HG03097 (cell line): ENCODE measurements at regions not wholly inside any gene's neighbourhood (a gene's known extent, or its start where the extent isn't known, plus 50 kb on each side); places are given as distances from the start of the nearest gene placed in this dataset.
"Not testable (repeated sequence)": the region's sequence is repeated elsewhere in the genome, so short reads cannot be mapped to it uniquely, and the experiment has no call there.

Experiments
- ATAC-seq: cut with Tn5 transposase; IDR thresholded peaks from one replicate; pipeline ENCODE4 v1.9.1; 2021; ENCODE audit not compliant: unreplicated experiment, low FRiP score

- ATAC-seq: no peak
Observed at GRCh38 chr4:27807207-27807606, 946.6 kb downstream of the STIM2 start.

- ATAC-seq: no peak
Observed at GRCh38 chr4:27811948-27812347, 951.3 kb downstream of the STIM2 start.

DNA sequence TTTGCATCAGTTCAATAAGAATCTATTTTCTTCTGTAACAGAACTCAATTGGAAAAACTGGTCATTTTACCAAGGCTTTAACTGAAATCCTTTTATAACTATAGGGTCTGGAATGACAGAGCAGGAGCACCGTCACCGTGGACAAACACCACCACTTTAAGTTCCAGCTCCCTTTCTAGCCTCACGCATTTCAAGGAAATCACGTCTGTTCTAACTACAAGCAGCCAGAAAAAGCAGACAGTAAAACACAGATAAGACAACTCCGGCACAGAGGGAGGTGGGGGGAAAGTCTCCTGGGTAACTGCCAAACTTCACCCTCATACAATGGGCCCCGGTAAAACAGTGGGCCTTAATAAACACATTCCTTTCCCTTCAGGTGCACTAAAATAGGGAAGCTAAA, 952.6 kb downstream of the STIM2 start:
- not testable (repeated sequence) for ATAC-seq

DNA sequence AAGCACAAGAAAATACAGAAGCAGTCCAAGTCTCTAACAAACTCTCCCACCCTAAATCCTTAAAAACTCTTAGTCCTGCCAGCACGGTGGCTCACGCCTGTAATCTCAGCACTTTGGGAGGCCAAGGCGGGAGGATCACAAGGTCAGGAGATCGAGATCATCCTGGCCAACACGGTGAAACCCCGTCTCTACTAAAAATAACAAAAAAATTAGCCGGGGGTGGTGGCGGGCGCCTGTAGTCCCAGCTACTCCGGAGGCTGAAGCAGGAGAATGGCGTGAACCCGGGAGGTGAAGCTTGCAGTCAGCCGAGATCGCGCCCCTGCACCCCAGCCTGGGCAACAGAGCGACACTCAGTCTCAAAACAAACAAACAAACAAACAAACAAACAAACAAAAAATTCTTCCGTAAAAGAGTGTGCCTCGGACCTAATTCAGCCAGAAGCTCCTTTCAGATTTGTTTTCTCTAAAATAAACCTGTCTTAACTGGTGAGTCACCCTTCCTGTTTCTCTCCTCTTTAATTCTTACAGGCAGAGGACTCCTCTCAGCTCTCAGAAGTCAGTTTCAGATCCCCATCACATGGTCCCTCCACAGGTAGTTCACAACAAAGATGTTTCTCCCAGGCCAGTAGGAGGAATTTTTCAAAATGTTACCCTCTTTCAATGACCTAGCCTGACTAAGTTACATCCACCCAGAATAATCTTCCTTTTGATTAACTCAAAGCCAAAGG, 953.2 kb downstream of the STIM2 start:
- not testable (repeated sequence) for ATAC-seq

DNA sequence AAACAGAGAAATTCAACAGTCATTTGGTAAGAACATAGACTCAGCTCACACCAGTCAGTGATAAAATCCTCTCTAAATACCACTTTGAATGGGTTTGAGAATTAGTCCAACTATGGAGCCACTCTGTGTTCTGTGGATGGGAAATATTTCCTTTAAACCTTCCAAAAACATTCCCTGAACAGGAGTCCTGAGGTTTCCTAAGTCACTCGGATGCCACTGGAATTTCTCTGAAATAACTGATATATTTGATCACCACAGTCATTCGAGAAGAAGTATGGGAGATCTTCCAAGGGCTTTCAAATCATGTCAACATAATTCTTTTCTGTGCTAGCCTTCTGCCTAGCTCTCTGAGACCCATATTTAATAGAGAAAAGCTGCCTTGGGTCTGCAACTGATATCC, 958.6 kb downstream of the STIM2 start:
- no peak for ATAC-seq

DNA sequence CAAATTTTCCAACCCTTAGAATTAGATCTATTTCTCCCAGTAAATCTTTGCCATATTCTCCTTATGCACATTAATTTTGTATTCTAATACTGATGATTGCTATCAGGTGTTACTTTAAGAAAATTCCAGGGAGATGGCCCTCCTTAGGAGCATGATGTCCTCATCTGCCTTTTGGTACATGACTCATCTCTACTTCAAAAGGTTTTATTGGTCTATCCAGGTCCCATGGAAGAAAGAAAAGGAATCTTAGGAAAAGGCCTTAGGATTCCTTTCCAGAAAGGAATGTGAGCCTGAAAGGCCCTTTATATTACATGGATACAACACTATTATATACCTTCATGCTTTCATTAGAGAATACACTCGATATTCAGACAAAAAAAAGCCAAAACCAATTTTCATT, 968.2 kb downstream of the STIM2 start:
- no peak for ATAC-seq

GRCh38 chr4:27830251-27830650, 969.6 kb downstream of the STIM2 start:
- no peak for ATAC-seq

- ATAC-seq: no peak
Observed at GRCh38 chr4:27835851-27836250, 975.2 kb downstream of the STIM2 start.

DNA sequence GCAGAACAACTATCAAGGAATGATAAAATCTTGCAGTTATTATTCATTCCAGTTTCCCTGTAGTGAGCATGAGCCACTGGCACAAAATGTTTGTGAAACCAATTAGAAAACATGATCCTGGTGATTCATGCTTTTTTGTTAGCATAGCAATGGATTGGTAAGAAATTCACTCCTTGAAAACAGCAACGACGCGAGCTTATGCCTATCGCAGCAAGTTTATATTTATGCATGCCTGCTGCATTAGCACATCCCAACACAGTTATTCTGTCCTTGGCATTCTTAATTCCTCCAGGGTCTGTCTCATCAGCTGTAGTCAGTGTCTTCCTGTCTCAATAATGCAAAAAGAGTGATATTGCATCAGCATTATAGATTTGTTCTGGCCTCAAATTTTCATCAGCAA, 975.9 kb downstream of the STIM2 start:
- ATAC-seq: no peak

- no peak for ATAC-seq
Observed at GRCh38 chr4:27843776-27844175, 983.1 kb downstream of the STIM2 start.

DNA sequence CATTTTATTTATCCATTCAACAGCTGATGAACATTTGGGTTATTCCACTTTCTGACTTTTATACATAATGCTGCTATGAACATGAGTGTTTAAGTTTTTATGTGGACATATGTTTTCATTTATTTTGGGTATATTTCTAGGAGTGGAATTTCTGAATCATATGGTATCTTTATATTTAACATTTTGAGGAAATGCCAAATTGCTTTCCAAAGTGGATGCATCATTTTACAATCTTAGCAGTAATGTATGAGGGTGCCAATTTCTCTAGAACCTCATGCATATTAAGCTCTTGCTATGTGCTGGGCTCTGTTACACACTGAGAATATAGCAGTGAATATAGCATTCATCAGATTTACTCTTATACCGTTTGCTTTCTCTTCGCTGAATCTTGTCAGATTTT, 983.7 kb downstream of the STIM2 start:
- ATAC-seq: no peak

- no peak for ATAC-seq
Observed at GRCh38 chr4:27846951-27847350, 986.3 kb downstream of the STIM2 start.

DNA sequence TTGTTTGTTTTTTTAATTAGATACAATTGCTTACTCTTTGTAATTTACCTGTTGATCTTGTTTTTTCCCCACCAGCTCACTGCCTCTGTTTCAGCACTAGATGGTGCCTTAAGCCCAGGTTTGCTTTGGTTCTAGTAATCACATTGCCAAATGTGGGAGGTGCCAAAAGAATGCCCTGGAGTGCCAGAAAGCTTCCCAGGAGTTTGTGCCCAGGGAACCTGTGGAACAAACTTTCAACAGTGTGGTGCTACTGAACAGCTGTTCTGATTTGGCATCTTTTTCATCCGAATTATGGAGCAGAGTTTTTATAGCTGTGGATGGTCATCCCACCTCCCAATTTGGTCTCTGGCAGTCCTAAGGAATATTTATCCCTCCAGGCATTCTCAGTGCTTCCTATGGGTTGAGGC, 1000.7 kb downstream of the STIM2 start:
- no peak for ATAC-seq

DNA sequence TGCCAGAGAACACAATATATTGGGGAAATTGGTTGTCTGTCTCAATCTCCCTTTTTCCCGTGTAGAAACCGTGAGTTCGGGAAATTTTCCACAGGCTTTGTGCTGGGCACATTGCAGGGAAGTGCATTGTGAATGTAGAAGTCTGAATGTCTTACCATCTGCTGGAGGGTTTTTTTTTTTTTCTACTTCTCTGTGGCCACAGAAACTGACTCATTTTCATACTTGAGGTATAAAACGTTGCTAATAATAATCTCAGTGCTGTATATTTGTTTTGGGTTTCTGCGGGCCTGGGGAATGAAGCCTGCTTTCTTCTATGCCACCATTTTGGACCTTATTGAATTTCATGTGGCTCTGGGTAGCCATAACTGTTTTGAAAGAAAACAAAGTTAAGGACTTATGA, 1001.2 kb downstream of the STIM2 start:
- peak; percentile 64 for ATAC-seq

DNA sequence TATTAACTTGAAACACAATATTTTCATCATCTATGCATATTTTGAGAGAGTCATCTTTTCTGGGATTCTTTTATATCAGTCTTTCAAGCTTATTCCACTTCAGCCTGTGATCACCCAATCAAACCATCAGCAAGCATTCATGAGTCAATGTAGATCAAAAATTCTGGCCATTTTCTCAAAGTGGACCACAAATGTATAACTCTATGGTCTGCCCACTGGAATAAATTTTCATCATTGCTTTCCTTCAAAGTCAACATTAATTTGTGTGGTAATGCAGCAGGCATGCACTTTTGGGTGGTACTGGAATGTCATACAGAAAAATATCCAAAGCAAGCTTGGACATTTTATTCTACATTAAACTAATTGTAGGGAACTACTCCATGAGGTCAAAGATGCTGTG, 1013.0 kb downstream of the STIM2 start:
- no peak for ATAC-seq

DNA sequence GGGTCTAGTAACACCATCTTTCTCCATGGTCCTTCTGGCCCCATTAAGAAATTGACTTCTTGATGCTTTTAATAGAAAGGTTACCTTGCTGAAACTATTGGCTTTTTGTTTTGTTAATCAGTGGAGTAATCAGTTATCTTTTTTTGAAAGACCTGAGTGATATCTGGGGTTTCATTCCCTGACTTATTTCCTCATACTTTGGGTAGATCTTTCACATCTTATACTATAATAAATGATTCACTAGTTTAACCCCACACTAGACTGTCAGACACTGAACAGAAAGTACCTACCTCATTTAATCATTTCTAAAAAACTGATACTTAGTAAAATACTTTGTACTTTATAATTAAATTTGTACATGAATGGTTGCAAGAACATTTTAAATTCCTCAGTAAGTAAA, 1021.1 kb downstream of the STIM2 start:
- ATAC-seq: peak; percentile 91

- no peak for ATAC-seq
Observed at GRCh38 chr4:27886120-27886519, 1025.5 kb downstream of the STIM2 start.

DNA sequence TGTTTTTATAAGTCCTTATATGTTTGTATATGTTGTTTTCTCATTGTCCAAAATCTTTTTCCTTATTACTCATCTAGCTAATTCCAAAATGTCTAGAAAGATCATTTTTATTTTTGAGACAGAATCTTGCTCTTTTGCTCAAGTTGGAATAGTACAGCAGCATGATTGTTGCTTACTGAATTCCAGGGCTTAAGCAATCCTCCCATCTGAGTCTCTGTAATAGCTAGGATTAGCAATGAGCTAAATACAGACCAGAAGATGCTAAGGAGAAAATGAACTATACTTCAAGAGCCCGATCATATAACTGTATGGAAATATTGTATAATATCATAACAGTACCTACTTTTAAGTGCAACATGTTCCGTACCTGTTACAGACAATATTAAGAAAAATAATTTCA, 1027.0 kb downstream of the STIM2 start:
- no peak for ATAC-seq

GRCh38 chr4:27888505-27888904, 1027.9 kb downstream of the STIM2 start:
- ATAC-seq: peak; percentile 60

DNA sequence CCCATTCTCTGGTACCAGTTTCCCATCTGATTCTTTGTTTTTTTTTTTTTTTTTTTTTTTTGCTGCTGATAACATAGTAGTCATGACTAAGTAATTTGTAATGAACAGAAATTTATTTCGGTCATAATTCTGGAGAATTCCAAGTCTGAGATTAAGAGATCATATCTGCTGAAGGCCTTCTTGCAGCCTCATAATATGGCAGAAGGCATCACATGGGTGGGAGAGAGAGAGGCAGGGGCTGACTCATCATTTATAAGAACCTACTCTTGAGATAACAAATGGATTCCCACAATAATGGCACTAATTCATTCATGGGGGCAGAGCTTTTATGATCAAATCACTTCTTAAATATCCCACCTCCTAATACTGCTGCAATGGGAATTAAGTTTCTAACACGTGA, 1034.3 kb downstream of the STIM2 start:
- ATAC-seq: no peak

DNA sequence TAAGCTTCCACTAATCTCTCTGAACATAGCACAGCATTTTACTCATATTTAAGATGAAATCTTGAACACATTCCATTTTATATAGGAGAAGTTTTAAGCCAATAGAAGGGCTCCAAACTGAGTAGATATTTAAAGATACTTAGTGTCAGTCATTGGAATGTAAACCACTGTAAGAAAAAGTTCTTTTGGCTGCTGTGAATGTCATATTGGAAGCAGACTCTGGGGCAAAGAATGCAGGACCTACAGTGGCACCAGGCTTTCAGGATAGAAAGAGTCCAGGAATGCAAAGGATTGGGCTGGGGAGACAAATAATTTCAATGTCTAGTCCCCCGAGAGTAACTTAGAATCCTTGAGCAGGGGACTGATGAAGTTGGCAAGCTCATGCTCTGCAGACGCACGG, 1047.7 kb downstream of the STIM2 start:
- ATAC-seq: no peak

- no peak for ATAC-seq
Observed at GRCh38 chr4:27910227-27910626, 1049.6 kb downstream of the STIM2 start.

GRCh38 chr4:27911047-27911446, 1050.4 kb downstream of the STIM2 start:
- no peak for ATAC-seq
